H1 (cell line): ENCODE measurements at regions not wholly inside any gene's neighbourhood (a gene's known extent, or its start where the extent isn't known, plus 50 kb on each side); places are given as distances from the start of the nearest gene placed in this dataset.

Experiments
- ATF3 ChIP-seq: IDR thresholded peaks from 2 replicates; pipeline ENCODE4 v1.6.1; 2011; ENCODE audit warnings: low read depth, mild to moderate bottlenecking, low read length; ENCODE audit not compliant: insufficient read depth
- E2F6 ChIP-seq: IDR thresholded peaks from 2 replicates; pipeline ENCODE4 v1.6.1; 2012; ENCODE audit warnings: inconsistent platforms
- SP2 ChIP-seq: IDR thresholded peaks from 2 replicates; pipeline ENCODE4 v1.6.1; 2012; ENCODE audit warnings: mild to moderate bottlenecking, low read length, inconsistent platforms

GRCh38 chr2:52698408-52698807 lies 1069.2 kb upstream of the CHAC2 start (continued):
- TF ChIP-seq ATF3 (no peak), E2F6 (no peak), SP2 (no peak)
